ENCODE measurements at regions not wholly inside any gene's neighbourhood (a gene's known extent, or its start where the extent isn't known, plus 50 kb on each side); places are given as distances from the start of the nearest gene placed in this dataset.

DNA sequence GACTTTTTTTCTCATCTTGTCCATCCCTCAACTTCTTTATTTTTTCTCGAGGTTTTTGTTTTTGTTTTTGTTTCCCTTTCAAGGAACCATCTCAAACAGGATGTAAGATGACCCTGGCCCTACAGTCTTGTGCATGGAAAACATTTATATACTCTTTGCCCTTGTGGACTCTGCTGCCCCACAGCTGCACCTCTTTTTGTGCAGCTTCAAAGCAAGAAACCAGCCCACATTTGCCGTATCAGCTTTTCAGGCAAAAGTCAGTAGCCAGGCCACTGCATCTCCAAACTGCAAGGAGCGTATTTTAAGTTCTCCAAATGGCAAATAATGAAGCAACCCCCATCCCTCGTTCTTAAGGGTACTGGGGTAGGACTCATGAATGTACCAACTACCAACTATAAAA lies 756.5 kb downstream of the C4orf33 start:
- TF ChIP-seq CTCF (conservative IDR thresholded peaks at IDR 0.05 in 1 of 2, IDR thresholded peaks at IDR 0.05 in 1 of 2; ENCODE audit: low read depth in 1 of 2, low read length in 2 of 2) = no peak
- TF ChIP-seq EZH2 (IDR thresholded peaks at IDR 0.05; ENCODE audit: low read length, missing control alignments) = no peak

Data from fibroblast of lung (primary cell).